Liver (tissue), 8 donors: ENCODE measurements at regions not wholly inside any gene's neighbourhood (a gene's known extent, or its start where the extent isn't known, plus 50 kb on each side); places are given as distances from the start of the nearest gene placed in this dataset.

Source experiments
- DNase-seq: peaks from one replicate; pipeline ENCODE4 v3.0.0-alpha.2; 2017; ENCODE audit warnings: low spot score
- H3K27ac ChIP-seq, 2 donors: one replicate each; pipeline ENCODE4 v1.7.0; 2013; ENCODE audit warnings: inconsistent platforms in 2 of 2, low read length in 2 of 2, control low read depth in 1 of 2, low read depth in 1 of 2, mild to moderate bottlenecking in 1 of 2
- H3K27me3 ChIP-seq, 4 donors: one replicate each; pipeline versions ENCODE4 v1.6.1 to v1.7.0; 2013; ENCODE audit warnings: low read length in 3 of 4, inconsistent platforms in 1 of 4, mild to moderate bottlenecking in 1 of 4, moderate library complexity in 1 of 4; ENCODE audit not compliant: control insufficient read depth in 4 of 4, insufficient read depth in 4 of 4
- H3K36me3 ChIP-seq, 4 donors: one replicate each; pipeline versions ENCODE4 v1.6.1 to v1.7.0; 2013; ENCODE audit warnings: low read length in 3 of 4, mild to moderate bottlenecking in 3 of 4, low read depth in 1 of 4, moderate library complexity in 1 of 4; ENCODE audit not compliant: control insufficient read depth in 4 of 4, insufficient read depth in 3 of 4
- H3K4me1 ChIP-seq, 4 donors: one replicate each; pipeline versions ENCODE4 v1.6.1 to v1.7.0; 2013; ENCODE audit warnings: low read length in 3 of 4, mild to moderate bottlenecking in 3 of 4, moderate library complexity in 1 of 4; ENCODE audit not compliant: control insufficient read depth in 4 of 4, insufficient read depth in 4 of 4
- H3K4me3 ChIP-seq, 3 donors: one replicate each; pipeline versions ENCODE4 v1.6.1 to v1.7.0; 2013; ENCODE audit warnings: low read length in 3 of 3, control low read depth in 1 of 3, low read depth in 1 of 3, mild to moderate bottlenecking in 1 of 3
- H3K9ac ChIP-seq, 2 donors: one replicate each; pipeline ENCODE4 v1.7.0; 2013; ENCODE audit warnings: low read length in 2 of 2, mild to moderate bottlenecking in 2 of 2, moderate library complexity in 2 of 2, control low read depth in 1 of 2, low read depth in 1 of 2
- H3K9me3 ChIP-seq, 4 donors: one replicate each; pipeline versions ENCODE4 v1.6.1 to v1.7.0; 2013; ENCODE audit warnings: low read length in 3 of 4; ENCODE audit not compliant: control insufficient read depth in 4 of 4
- ATF3 ChIP-seq: IDR thresholded peaks from 2 replicates; pipeline ENCODE4 v1.6.1; 2016; ENCODE audit warnings: antibody characterized with exemption
- EGR1 ChIP-seq, 2 donors: IDR thresholded peaks; 2 replicates each; pipeline ENCODE4 v1.6.1; 2016 to 2018; ENCODE audit warnings: antibody characterized with exemption in 2 of 2, low read depth in 2 of 2
- FOXA1 ChIP-seq: IDR thresholded peaks from 2 replicates; pipeline ENCODE4 v1.6.1; 2016; ENCODE audit warnings: antibody characterized with exemption
- FOXA2 ChIP-seq: IDR thresholded peaks from 2 replicates; pipeline ENCODE4 v1.6.1; 2016; ENCODE audit warnings: antibody characterized with exemption
- GABPA ChIP-seq, 2 donors: IDR thresholded peaks in 1 of 2; conservative IDR thresholded peaks in 1 of 2; 2 replicates each; pipeline ENCODE4 v1.6.1; 2016; ENCODE audit warnings: antibody characterized with exemption in 2 of 2, mild to moderate bottlenecking in 1 of 2, moderate library complexity in 1 of 2
- HNF4A ChIP-seq, 2 donors: conservative IDR thresholded peaks; 2 replicates each; pipeline ENCODE4 v1.6.1; 2016; ENCODE audit warnings: antibody characterized with exemption in 2 of 2, mild to moderate bottlenecking in 2 of 2
- HNF4G ChIP-seq: IDR thresholded peaks from 2 replicates; pipeline ENCODE4 v1.6.1; 2016; ENCODE audit warnings: antibody characterized with exemption
- JUND ChIP-seq, 2 donors: IDR thresholded peaks; 2 replicates each; pipeline ENCODE4 v1.6.1; 2016; ENCODE audit warnings: antibody characterized with exemption in 2 of 2
- MAX ChIP-seq: IDR thresholded peaks from 2 replicates; pipeline ENCODE4 v1.6.1; 2016; ENCODE audit warnings: antibody characterized with exemption
- NR2F2 ChIP-seq: IDR thresholded peaks from 2 replicates; pipeline ENCODE4 v1.6.1; 2016; ENCODE audit warnings: antibody characterized with exemption
- RAD21 ChIP-seq, 2 donors: IDR thresholded peaks; 2 replicates each; pipeline ENCODE4 v1.6.1; 2016; ENCODE audit warnings: antibody characterized with exemption in 2 of 2, mild to moderate bottlenecking in 2 of 2
- REST ChIP-seq: IDR thresholded peaks from 2 replicates; pipeline ENCODE4 v1.6.1; 2016; ENCODE audit warnings: antibody characterized with exemption, mild to moderate bottlenecking
- RXRA ChIP-seq, 2 donors: IDR thresholded peaks; 2 replicates each; pipeline ENCODE4 v1.6.1; 2017 to 2018; ENCODE audit warnings: antibody characterized with exemption in 2 of 2, mild to moderate bottlenecking in 1 of 2
- SP1 ChIP-seq: IDR thresholded peaks from 2 replicates; pipeline ENCODE4 v1.6.1; 2018; ENCODE audit warnings: antibody characterized with exemption, mild to moderate bottlenecking
- TAF1 ChIP-seq: conservative IDR thresholded peaks from 2 replicates; pipeline ENCODE4 v1.6.1; 2016; ENCODE audit warnings: antibody characterized with exemption, mild to moderate bottlenecking
- ZBTB33 ChIP-seq: IDR thresholded peaks from 2 replicates; pipeline ENCODE4 v1.6.1; 2016; ENCODE audit warnings: antibody characterized with exemption
- WGBS: extraction: QIAGEN DNeasy Blood & Tissue Kit; methylation state at CpG from one replicate; pipeline ENCODE4 v1.1.7; 2013; 5-methylcytosine and 5-hydroxymethylcytosine counted together
- TF ChIP-seq, protein P1 (sequence below): fragments of 150-350 bp; IDR thresholded peaks from 2 replicates; pipeline ENCODE4 v1.5.1; 2017; ENCODE audit warnings: improper control_type of control experiment, low read depth, low read length; ENCODE audit not compliant: missing input control
- donor health status: healthy.
- donor health status: healthy.
- donor health status: healthy.
- donor health status: healthy.
- donor health status: healthy.

DNA sequence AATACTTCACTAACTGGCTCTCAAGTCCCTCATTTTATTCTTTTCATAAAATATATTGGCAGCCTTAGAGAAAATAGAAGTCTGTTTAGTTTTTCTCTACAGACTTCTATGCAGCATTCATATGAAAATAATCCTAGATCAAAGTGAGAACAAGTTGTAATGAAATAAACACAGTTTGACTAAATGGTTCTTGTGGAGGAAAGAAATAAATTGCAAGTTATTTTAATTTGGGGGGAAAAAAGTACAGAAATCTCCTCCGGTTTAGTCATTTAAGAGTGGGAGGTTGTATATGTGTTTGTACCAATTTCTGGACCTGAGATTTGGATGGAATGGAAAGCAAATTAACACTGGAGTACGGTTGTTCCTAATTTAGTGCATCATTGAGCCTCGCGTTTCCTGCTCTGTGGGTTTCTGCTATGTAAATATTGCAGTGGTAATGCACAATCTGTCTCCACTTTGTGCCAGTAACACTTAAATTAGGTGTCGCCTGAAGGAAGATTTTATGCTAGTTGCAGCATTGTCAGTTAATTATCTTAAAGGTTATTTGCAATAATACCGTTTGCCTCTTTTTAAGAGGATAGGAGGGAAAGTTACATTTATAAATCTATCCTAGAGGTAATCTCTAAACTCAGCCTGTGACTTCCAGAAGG, 100.2 kb downstream of the ZIC5 start:
- Histone ChIP-seq H3K9me3 (no peaks in the 10 kb centered on the region), H3K4me3 (no peak overlapping the region), H3K27ac (no peak overlapping the region), H3K27me3 (no peaks in the 10 kb centered on the region), H3K36me3 (peaks cover 0 to 3% (median under 1%) of the 10 kb centered on the region in 4 donors), H3K4me1 (no peaks in the 10 kb centered on the region), H3K9ac (no peak overlapping the region)
- WGBS: 79% methylated on average over 6 of the region's 6 CpGs
- TF ChIP-seq HNF4A (conservative IDR thresholded peaks at IDR 0.05) (no peak), EGR1 (IDR thresholded peaks at IDR 0.05; ENCODE audit: low read depth in 2 of 2) (no peak), FOXA2 (no peak), HNF4G (no peak), SP1 (no peak), TAF1 (no peak), RXRA (IDR thresholded peaks at IDR 0.05) (no peak), FOXA1 (no peak), RAD21 (IDR thresholded peaks at IDR 0.05) (no peak), ZBTB33 (no peak), MAX (no peak), JUND (IDR thresholded peaks at IDR 0.05) (no peak), ATF3 (no peak), NR2F2 (no peak), GABPA (IDR thresholded peaks at IDR 0.05 in 1 of 2, conservative IDR thresholded peaks at IDR 0.05 in 1 of 2) (no peak), REST (no peak)
- TF ChIP-seq, protein P1, sequence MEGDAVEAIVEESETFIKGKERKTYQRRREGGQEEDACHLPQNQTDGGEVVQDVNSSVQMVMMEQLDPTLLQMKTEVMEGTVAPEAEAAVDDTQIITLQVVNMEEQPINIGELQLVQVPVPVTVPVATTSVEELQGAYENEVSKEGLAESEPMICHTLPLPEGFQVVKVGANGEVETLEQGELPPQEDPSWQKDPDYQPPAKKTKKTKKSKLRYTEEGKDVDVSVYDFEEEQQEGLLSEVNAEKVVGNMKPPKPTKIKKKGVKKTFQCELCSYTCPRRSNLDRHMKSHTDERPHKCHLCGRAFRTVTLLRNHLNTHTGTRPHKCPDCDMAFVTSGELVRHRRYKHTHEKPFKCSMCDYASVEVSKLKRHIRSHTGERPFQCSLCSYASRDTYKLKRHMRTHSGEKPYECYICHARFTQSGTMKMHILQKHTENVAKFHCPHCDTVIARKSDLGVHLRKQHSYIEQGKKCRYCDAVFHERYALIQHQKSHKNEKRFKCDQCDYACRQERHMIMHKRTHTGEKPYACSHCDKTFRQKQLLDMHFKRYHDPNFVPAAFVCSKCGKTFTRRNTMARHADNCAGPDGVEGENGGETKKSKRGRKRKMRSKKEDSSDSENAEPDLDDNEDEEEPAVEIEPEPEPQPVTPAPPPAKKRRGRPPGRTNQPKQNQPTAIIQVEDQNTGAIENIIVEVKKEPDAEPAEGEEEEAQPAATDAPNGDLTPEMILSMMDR: no peak
- no peak for DNase-seq
